ENCODE measurements at regions not wholly inside any gene's neighbourhood (a gene's known extent, or its start where the extent isn't known, plus 50 kb on each side); places are given as distances from the start of the nearest gene placed in this dataset.

- DNase-seq: no peak
- H3K36me3 Mint-ChIP-seq: no peaks in the 10 kb centered on the region
- Histone ChIP-seq H3K27ac (ENCODE audit: low read depth in 1 of 2, low read length in 2 of 2) (no peak overlapping the region), H3K36me3 (replicated peaks in 1 of 2; ENCODE audit: control insufficient read depth in 1 of 2, insufficient read depth in 2 of 2, low read length in 2 of 2) (no peaks in the 10 kb centered on the region), H3K9me3 (replicated peaks in 1 of 2; ENCODE audit: control insufficient read depth in 1 of 2, insufficient read depth in 1 of 2, low read length in 2 of 2) (no peaks in the 10 kb centered on the region), H4K20me1 (ENCODE audit: insufficient read depth, low read length) (no peaks in the 10 kb centered on the region), H3K79me2 (ENCODE audit: insufficient read depth, low read length) (no peaks in the 10 kb centered on the region), H2AFZ (ENCODE audit: insufficient read depth, low read depth, low read length, poor library complexity, severe bottlenecking) (no peak overlapping the region), H3K27me3 (ENCODE audit: control insufficient read depth in 2 of 2, insufficient read depth in 2 of 2, low read length in 2 of 2) (no peaks in the 10 kb centered on the region), H3K4me1 (ENCODE audit: control insufficient read depth in 1 of 2, insufficient read depth in 2 of 2, low read length in 2 of 2) (peaks cover 0 to 3% of the 10 kb centered on the region in 2 donors), H3K4me2 (replicated peaks; ENCODE audit: extremely low read depth, low read length, poor library complexity, severe bottlenecking) (no peak overlapping the region), H3K9ac (ENCODE audit: insufficient read depth, low read length, poor library complexity, severe bottlenecking) (no peak overlapping the region), H3K4me3 (replicated peaks in 1 of 3; ENCODE audit: low read depth in 2 of 3, low read length in 3 of 3) (no peak overlapping the region)
- intact Hi-C loops (cut with micrococcal nuclease): no loop called here
- H3K4me3 Mint-ChIP-seq: no peak overlapping the region
- peaks cover 0 to 6% (median 2%) of the 10 kb centered on the region in 7 donors for H3K9me3 Mint-ChIP-seq
- H3K27me3 Mint-ChIP-seq (ENCODE audit: low read depth in 3 of 3): no peaks in the 10 kb centered on the region
- H3K27ac Mint-ChIP-seq: no peak overlapping the region
- peaks cover 9% of the 10 kb centered on the region for H3K4me1 Mint-ChIP-seq
- TF ChIP-seq, protein P1, sequence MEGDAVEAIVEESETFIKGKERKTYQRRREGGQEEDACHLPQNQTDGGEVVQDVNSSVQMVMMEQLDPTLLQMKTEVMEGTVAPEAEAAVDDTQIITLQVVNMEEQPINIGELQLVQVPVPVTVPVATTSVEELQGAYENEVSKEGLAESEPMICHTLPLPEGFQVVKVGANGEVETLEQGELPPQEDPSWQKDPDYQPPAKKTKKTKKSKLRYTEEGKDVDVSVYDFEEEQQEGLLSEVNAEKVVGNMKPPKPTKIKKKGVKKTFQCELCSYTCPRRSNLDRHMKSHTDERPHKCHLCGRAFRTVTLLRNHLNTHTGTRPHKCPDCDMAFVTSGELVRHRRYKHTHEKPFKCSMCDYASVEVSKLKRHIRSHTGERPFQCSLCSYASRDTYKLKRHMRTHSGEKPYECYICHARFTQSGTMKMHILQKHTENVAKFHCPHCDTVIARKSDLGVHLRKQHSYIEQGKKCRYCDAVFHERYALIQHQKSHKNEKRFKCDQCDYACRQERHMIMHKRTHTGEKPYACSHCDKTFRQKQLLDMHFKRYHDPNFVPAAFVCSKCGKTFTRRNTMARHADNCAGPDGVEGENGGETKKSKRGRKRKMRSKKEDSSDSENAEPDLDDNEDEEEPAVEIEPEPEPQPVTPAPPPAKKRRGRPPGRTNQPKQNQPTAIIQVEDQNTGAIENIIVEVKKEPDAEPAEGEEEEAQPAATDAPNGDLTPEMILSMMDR (IDR thresholded peaks at IDR 0.05): no peak
- WGBS (ENCODE audit: insufficient coverage): no CpG with 5 or more reads among the region's 2 CpGs
These were observed 636.1 kb downstream of the TMTC2 start for GRCh38 chr12:83322809-83323208.

DNA sequence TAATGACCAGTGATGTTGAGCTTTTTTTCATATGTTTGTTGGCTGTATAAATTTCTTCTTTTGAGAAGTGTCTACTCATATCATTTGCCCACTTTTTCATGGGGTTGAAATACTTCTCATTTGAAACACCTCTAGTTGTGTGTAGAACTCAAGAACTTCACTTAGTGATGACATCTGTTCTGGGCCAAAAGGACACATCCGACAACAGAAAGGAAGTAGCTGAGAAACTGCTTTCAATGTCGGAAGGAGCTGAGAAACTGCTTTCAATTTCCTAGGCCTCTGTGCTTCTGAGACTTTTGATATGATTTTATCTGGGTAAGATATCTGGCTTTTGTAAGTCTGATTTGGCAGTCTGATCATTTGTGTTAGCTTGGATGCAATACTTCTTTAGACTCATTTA, 635.3 kb downstream of the TMTC2 start:
- Histone ChIP-seq H3K27ac (ENCODE audit: low read depth in 1 of 2, low read length in 2 of 2) (no peak overlapping the region), H3K9ac (ENCODE audit: insufficient read depth, low read length, poor library complexity, severe bottlenecking) (no peak overlapping the region), H3K4me3 (replicated peaks in 1 of 3; ENCODE audit: low read depth in 2 of 3, low read length in 3 of 3) (no peak overlapping the region), H3K4me1 (ENCODE audit: control insufficient read depth in 1 of 2, insufficient read depth in 2 of 2, low read length in 2 of 2) (peaks cover 0 to 3% of the 10 kb centered on the region in 2 donors), H3K4me2 (replicated peaks; ENCODE audit: extremely low read depth, low read length, poor library complexity, severe bottlenecking) (no peak overlapping the region), H3K36me3 (replicated peaks in 1 of 2; ENCODE audit: control insufficient read depth in 1 of 2, insufficient read depth in 2 of 2, low read length in 2 of 2) (no peaks in the 10 kb centered on the region), H3K79me2 (ENCODE audit: insufficient read depth, low read length) (no peaks in the 10 kb centered on the region), H2AFZ (ENCODE audit: insufficient read depth, low read depth, low read length, poor library complexity, severe bottlenecking) (no peak overlapping the region), H3K27me3 (ENCODE audit: control insufficient read depth in 2 of 2, insufficient read depth in 2 of 2, low read length in 2 of 2) (no peaks in the 10 kb centered on the region), H3K9me3 (replicated peaks in 1 of 2; ENCODE audit: control insufficient read depth in 1 of 2, insufficient read depth in 1 of 2, low read length in 2 of 2) (no peaks in the 10 kb centered on the region), H4K20me1 (ENCODE audit: insufficient read depth, low read length) (no peaks in the 10 kb centered on the region)
- Mint-ChIP-seq H3K4me1 (peaks cover 9% of the 10 kb centered on the region), H3K9me3 (peaks cover 0 to 6% (median 2%) of the 10 kb centered on the region in 7 donors), H3K4me3 (no peak overlapping the region), H3K36me3 (no peaks in the 10 kb centered on the region), H3K27me3 (ENCODE audit: low read depth in 3 of 3) (no peaks in the 10 kb centered on the region), H3K27ac (no peak overlapping the region)
- TF ChIP-seq, protein P1 (IDR thresholded peaks at IDR 0.05): no peak
- 41% methylated on average over 2 of the region's 2 CpGs for WGBS (ENCODE audit: insufficient coverage)
- DNase-seq: no peak
- intact Hi-C loops (cut with micrococcal nuclease): no loop called here

Data from CD14-positive monocyte (primary cell).